Epithelial cell of esophagus (primary cell): ENCODE measurements at regions not wholly inside any gene's neighbourhood (a gene's known extent, or its start where the extent isn't known, plus 50 kb on each side); places are given as distances from the start of the nearest gene placed in this dataset.

Source experiments
- DNase-seq: peaks from one replicate; pipeline ENCODE4 v3.0.0; 2010; ENCODE audit warnings: low read depth
- H3K4me3 ChIP-seq: 2 replicates; pipeline ENCODE4 v1.5.1; 2011; ENCODE audit warnings: mild to moderate bottlenecking, low read length, control low read depth
- TF ChIP-seq, protein P1 (sequence below): IDR thresholded peaks from 2 replicates; pipeline ENCODE4 v1.5.1; 2011; ENCODE audit warnings: low read depth, mild to moderate bottlenecking, low read length, control low read depth, inconsistent platforms; ENCODE audit not compliant: insufficient read depth; ENCODE audit errors: missing control alignments

DNA sequence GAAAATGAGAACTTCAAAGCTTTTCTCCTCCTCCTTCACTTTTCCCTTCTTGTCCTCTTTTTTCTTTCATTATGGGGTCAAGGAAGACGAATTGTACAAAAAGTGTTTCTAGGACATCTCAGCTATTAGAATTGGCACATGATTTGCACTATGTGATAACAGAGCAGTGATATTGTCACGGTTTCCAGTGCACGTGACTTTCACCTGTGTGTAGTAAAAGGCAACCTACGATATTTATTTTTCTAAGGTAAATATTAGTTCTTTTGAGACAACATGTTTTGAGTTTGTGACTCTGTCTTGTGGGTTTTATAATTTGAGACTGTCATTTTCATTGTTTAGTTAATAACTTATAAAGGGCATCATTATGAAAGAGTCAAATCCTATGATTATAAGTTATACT is 213.1 kb downstream of the PSAT1 start:
- H3K4me3 ChIP-seq, result no peak overlapping the region
- DNase-seq, result no peak
- TF ChIP-seq, protein P1, sequence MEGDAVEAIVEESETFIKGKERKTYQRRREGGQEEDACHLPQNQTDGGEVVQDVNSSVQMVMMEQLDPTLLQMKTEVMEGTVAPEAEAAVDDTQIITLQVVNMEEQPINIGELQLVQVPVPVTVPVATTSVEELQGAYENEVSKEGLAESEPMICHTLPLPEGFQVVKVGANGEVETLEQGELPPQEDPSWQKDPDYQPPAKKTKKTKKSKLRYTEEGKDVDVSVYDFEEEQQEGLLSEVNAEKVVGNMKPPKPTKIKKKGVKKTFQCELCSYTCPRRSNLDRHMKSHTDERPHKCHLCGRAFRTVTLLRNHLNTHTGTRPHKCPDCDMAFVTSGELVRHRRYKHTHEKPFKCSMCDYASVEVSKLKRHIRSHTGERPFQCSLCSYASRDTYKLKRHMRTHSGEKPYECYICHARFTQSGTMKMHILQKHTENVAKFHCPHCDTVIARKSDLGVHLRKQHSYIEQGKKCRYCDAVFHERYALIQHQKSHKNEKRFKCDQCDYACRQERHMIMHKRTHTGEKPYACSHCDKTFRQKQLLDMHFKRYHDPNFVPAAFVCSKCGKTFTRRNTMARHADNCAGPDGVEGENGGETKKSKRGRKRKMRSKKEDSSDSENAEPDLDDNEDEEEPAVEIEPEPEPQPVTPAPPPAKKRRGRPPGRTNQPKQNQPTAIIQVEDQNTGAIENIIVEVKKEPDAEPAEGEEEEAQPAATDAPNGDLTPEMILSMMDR, result no peak

DNA sequence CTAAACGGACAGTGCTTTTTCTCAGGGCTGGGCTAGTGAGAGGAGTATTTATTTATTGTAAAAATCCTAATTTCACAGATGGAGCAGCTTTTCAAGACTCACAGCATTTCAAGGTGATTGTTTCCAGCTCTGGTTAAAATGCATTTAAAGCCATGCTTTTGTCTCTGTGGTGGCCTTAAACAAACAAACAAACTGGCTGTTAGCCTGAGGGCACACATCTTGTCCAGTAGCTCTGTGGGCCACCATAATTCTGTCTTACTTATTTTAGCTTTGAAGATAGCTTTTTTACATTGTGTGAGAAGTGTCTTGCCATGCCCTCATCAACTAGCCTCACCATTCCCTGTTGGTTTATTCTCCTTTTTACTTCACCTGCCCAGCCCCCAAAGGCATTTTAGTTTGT is 218.2 kb downstream of the PSAT1 start:
- TF ChIP-seq, protein P1, result no peak
- DNase-seq, result no peak
- H3K4me3 ChIP-seq, result no peak overlapping the region

DNA sequence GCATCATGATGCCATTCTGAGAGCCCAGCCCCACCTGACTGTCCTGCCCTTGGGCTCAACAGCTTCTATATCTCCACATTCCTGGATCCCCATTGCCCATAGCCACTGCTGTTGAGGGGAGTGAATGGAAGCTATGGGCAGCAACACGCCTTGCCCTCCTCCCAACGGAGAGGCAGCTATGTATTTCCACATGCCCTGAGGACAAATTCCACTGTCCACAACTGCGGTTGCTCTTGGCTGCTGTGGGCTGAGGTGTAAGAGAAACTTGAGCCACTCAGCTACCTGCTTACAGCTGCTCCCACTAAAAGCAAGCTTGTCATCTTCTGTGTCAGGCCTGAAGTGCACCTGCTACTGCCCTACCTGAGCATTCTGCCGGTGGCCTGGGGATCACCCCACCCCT is 222.9 kb downstream of the PSAT1 start:
- H3K4me3 ChIP-seq, result no peak overlapping the region
- TF ChIP-seq, protein P1, result no peak
- DNase-seq, result no peak

DNA sequence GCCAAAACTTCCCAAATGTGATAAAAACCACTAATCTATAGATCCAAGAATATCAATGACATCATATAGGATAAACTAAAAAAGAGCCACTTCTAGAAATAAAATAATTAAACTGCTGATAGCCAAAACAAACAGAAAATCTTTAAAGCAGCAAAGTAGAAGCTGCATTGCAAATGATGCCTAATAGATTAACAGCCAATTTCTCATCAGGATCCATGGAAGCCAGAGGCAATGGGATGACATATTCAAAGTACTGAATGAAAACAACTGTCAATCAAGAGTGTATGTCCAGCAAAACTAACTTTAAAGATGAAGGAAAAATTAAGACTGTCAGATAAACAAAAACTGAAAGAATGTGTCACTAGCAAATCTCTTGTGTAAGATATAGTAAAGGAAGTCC is 224.8 kb downstream of the PSAT1 start:
- DNase-seq, result no peak
- H3K4me3 ChIP-seq, result no peak overlapping the region
- TF ChIP-seq, protein P1, result no peak

DNA sequence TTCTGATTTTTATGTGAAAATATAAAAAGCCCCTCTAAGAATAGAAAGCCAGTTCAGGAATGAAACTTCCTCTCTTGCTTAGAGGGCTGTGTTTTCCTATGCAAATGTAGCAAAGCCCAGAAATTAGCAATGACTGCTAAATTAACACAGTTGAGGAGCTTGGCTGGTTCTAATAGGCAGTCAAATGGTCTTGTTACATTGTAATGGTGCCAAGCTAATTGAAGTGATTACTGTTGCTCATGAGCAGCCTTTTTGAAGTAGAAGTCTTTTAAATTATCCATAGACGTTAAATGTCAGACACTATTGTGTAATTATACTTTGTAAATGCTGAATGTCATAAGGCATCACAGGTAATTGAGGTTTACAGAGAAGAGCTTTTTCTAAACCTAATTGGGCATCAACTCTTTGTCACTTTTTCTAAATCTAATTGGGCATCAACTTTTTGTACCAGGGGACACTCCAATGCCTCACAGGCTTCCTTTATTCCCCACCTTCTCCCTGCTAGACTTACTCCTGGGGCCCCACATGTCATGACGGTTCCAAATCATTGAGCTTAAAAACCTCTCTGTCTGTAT is 229.1 kb downstream of the PSAT1 start:
- no peak for DNase-seq
- TF ChIP-seq, protein P1, result no peak
- H3K4me3 ChIP-seq, result no peak overlapping the region

DNA sequence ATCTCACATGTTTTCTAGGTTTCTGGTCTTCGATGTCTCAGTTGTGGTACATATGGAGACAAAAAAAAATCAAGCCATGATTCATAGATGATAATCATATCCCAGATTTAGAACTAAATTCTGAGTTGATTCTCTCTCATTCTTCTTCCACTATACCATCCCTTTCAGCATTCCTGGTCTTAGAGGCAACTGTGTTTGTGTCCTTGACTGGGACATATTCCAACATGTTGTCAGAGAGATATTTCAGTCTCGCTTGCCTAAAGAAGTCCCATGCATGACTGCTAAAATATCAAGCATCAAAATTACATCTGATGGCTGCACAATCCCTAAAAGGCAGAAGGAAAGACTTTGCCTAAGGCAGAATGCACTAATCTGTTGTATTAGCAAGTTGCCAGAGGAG is 236.6 kb downstream of the PSAT1 start:
- DNase-seq, result no peak
- TF ChIP-seq, protein P1, result no peak
- H3K4me3 ChIP-seq, result no peak overlapping the region

DNA sequence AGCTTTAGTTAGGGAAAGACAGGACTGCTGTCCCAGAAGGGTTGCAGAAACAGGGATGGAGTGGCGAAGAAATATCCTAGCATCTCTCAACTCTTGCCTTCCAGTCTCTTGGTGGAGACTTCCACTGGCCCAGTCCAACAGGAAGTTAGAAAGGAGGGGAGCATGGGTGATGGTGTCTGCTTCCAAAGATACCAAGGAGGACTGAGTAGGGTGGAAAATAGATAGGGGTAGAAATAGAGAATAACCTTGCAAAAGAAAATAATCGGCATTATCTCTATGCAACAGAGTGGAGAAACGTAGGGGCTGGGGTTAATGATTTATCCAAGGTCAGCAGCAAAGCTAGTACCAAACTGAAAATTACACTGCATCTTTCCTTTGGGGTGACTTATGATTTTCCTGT is 242.3 kb downstream of the PSAT1 start:
- DNase-seq, result no peak
- no peak overlapping the region for H3K4me3 ChIP-seq
- TF ChIP-seq, protein P1, result no peak
